OCI-LY3 (cell line): ENCODE measurements at regions not wholly inside any gene's neighbourhood (a gene's known extent, or its start where the extent isn't known, plus 50 kb on each side); places are given as distances from the start of the nearest gene placed in this dataset.

ENCODE experiments used
- H2AFZ ChIP-seq: fragments of 200-600, 300-600 bp; shearing (Covaris generic); 2 replicates; pipeline ENCODE4 v1.6.0; 2014; ENCODE audit warnings: antibody characterized with exemption, low read depth, low read length
- H3K27ac ChIP-seq: fragments of 200-600, 300-600 bp; sonication (generic); 2 replicates; pipeline ENCODE4 v1.5.1; 2014; ENCODE audit warnings: mild to moderate bottlenecking, low read length, moderate library complexity, mixed read lengths
- H3K27me3 ChIP-seq: fragments of 200-600, 300-600 bp; sonication (generic); 2 replicates; pipeline ENCODE4 v1.6.1; 2014; ENCODE audit warnings: low read depth, low read length, mixed read lengths
- H3K36me3 ChIP-seq: fragments of 200-600, 300-600 bp; sonication (generic); replicated peaks from 2 replicates; pipeline ENCODE3; 2014; ENCODE audit warnings: low read depth, low read length, mixed read lengths
- H3K4me1 ChIP-seq: fragments of 300-600, 200-600 bp; sonication (generic); 2 replicates; pipeline ENCODE4 v1.6.1; 2014; ENCODE audit warnings: low read length, mixed read lengths
- H3K4me2 ChIP-seq: fragments of 200-600, 300-600 bp; sonication (generic); 2 replicates; pipeline ENCODE4 v1.6.1; 2014; ENCODE audit warnings: low read length, mixed read lengths
- H3K4me3 ChIP-seq: fragments of 300-600, 200-600 bp; sonication (generic); 2 replicates; pipeline ENCODE4 v1.5.1; 2014; ENCODE audit warnings: antibody characterized with exemption, mild to moderate bottlenecking, low read length, moderate library complexity
- H3K79me2 ChIP-seq: fragments of 300-600, 200-600 bp; shearing (Covaris generic); 2 replicates; pipeline ENCODE4 v1.6.1; 2014; ENCODE audit warnings: mild to moderate bottlenecking, low read length, mixed read lengths
- H3K9ac ChIP-seq: fragments of 300-600, 200-600 bp; shearing (Covaris generic); 2 replicates; pipeline ENCODE4 v1.6.0; 2014; ENCODE audit warnings: mild to moderate bottlenecking, low read length, moderate library complexity
- H3K9me3 ChIP-seq: fragments of 200-600, 300-600 bp; shearing (Covaris generic); 2 replicates; pipeline ENCODE4 v1.6.1; 2014; ENCODE audit warnings: low read length, mixed read lengths; ENCODE audit not compliant: insufficient read depth
- H4K20me1 ChIP-seq: fragments of 200-600, 300-600 bp; sonication (generic); 2 replicates; pipeline ENCODE4 v1.6.1; 2016; ENCODE audit warnings: low read length, mixed read lengths; ENCODE audit not compliant: insufficient read depth
- EZH2phosphoT487 ChIP-seq: fragments of 200-600 bp; shearing (Covaris generic); IDR thresholded peaks from 2 replicates; pipeline ENCODE4 v1.6.1; 2018; ENCODE audit warnings: antibody characterized with exemption, mixed run types, low read depth
- TF ChIP-seq, protein P1 (sequence below): fragments of 200-600, 300-600 bp; sonication (generic); IDR thresholded peaks from 2 replicates; pipeline ENCODE4 v1.5.1; 2014; ENCODE audit warnings: antibody characterized with exemption, low read length, low read depth

GRCh38 chr12:107180272-107180671 lies 86.9 kb upstream of the CRY1 start:
- H3K27me3 ChIP-seq: peaks cover 7% of the 10 kb centered on the region; the same call in 1 of the 2 replicates
- H3K9ac ChIP-seq: no peak overlapping the region
- H3K27ac ChIP-seq: no peak overlapping the region
- H3K4me2 ChIP-seq: no peak overlapping the region
- H3K79me2 ChIP-seq: no peaks in the 10 kb centered on the region
- H3K36me3 ChIP-seq: no peaks in the 10 kb centered on the region
- no peaks in the 10 kb centered on the region for H4K20me1 ChIP-seq
- H3K4me3 ChIP-seq: no peak overlapping the region
- no peak for TF ChIP-seq EZH2phosphoT487
- TF ChIP-seq, protein P1, sequence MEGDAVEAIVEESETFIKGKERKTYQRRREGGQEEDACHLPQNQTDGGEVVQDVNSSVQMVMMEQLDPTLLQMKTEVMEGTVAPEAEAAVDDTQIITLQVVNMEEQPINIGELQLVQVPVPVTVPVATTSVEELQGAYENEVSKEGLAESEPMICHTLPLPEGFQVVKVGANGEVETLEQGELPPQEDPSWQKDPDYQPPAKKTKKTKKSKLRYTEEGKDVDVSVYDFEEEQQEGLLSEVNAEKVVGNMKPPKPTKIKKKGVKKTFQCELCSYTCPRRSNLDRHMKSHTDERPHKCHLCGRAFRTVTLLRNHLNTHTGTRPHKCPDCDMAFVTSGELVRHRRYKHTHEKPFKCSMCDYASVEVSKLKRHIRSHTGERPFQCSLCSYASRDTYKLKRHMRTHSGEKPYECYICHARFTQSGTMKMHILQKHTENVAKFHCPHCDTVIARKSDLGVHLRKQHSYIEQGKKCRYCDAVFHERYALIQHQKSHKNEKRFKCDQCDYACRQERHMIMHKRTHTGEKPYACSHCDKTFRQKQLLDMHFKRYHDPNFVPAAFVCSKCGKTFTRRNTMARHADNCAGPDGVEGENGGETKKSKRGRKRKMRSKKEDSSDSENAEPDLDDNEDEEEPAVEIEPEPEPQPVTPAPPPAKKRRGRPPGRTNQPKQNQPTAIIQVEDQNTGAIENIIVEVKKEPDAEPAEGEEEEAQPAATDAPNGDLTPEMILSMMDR: no peak
- no peak overlapping the region for H2AFZ ChIP-seq
- no peaks in the 10 kb centered on the region for H3K4me1 ChIP-seq
- no peaks in the 10 kb centered on the region for H3K9me3 ChIP-seq

DNA sequence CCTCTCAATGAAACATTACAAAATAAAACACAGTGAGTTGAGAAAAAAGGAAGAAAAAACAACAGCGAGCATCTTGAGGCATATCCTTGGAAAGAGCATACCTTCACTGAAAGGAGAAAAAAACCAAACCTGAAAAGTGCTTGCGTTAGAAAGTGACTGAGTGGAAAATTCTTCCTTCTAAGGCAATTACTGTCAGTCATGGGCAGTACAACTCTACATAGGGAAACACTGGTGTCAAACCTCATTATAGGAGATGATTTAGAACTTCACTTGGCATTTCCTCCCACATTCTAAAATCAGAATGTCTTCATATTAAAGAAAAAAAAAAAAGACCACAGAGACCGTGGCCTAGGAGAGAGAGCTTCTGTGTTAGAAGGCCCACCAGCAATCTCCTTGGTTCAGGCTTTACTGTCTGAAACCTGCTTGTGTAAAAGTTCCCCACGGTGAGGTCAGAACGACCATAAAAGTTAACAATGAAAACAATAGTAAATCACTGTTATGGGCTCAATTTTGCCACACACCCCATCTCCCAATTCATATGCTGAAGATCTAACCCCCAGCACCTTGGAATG lies 91.1 kb upstream of the CRY1 start:
- H3K4me1 ChIP-seq: no peaks in the 10 kb centered on the region
- no peak overlapping the region for H3K4me3 ChIP-seq
- H3K79me2 ChIP-seq: no peaks in the 10 kb centered on the region
- no peaks in the 10 kb centered on the region for H4K20me1 ChIP-seq
- H3K9ac ChIP-seq: no peak overlapping the region
- no peaks in the 10 kb centered on the region for H3K9me3 ChIP-seq
- no peak overlapping the region for H2AFZ ChIP-seq
- TF ChIP-seq EZH2phosphoT487: no peak
- TF ChIP-seq, protein P1: no peak
- peaks cover 7% of the 10 kb centered on the region; the same call in 1 of the 2 replicates for H3K27me3 ChIP-seq
- H3K27ac ChIP-seq: no peak overlapping the region
- H3K4me2 ChIP-seq: no peak overlapping the region
- H3K36me3 ChIP-seq: no peaks in the 10 kb centered on the region

- Histone ChIP-seq H3K9ac (no peak overlapping the region), H3K79me2 (no peaks in the 10 kb centered on the region), H3K36me3 (no peaks in the 10 kb centered on the region), H3K4me1 (no peaks in the 10 kb centered on the region), H4K20me1 (no peaks in the 10 kb centered on the region), H3K4me2 (no peak overlapping the region), H3K4me3 (no peak overlapping the region), H2AFZ (no peak overlapping the region), H3K27ac (no peak overlapping the region), H3K27me3 (peaks cover 14% of the 10 kb centered on the region; the same call in 1 of the 2 replicates), H3K9me3 (no peaks in the 10 kb centered on the region)
- TF ChIP-seq, protein P1: no peak
- TF ChIP-seq EZH2phosphoT487: no peak
Observed at GRCh38 chr12:107196681-107197080, 103.3 kb upstream of the CRY1 start.

DNA sequence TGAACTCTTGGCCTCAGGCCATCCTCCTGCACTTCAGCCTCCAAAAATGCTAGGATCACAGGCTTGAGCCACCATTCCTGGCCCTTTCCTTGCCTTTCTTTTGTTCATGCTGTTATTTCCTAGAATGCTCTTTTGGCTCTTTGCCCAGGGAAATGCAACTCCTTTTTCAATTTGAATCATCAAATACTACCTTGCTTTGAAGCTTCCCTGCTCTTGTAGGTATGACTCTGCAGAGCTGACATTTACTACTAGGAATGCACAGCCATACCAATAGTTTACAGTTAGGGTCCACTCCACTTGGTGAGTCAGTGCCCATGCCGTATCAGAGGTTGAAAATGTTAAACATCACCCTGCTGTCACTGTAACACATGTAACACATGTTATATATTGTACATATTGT lies 107.0 kb upstream of the CRY1 start:
- no peaks in the 10 kb centered on the region for H3K36me3 ChIP-seq
- H3K9ac ChIP-seq: no peak overlapping the region
- no peaks in the 10 kb centered on the region for H3K79me2 ChIP-seq
- no peaks in the 10 kb centered on the region for H4K20me1 ChIP-seq
- no peak overlapping the region for H2AFZ ChIP-seq
- H3K4me1 ChIP-seq: no peaks in the 10 kb centered on the region
- no peaks in the 10 kb centered on the region for H3K9me3 ChIP-seq
- H3K27me3 ChIP-seq: peaks cover 11% of the 10 kb centered on the region; the same call in 1 of the 2 replicates
- no peak overlapping the region for H3K4me3 ChIP-seq
- TF ChIP-seq, protein P1: no peak
- no peak for TF ChIP-seq EZH2phosphoT487
- no peak overlapping the region for H3K4me2 ChIP-seq
- H3K27ac ChIP-seq: no peak overlapping the region
